HEK293 (cell line): ENCODE measurements at regions not wholly inside any gene's neighbourhood (a gene's known extent, or its start where the extent isn't known, plus 50 kb on each side); places are given as distances from the start of the nearest gene placed in this dataset.
"Not testable (repeated sequence)": the region's sequence is repeated elsewhere in the genome, so short reads cannot be mapped to it uniquely, and the experiment has no call there.

ENCODE experiments used
- CTCF ChIA-PET: fragments of 350-600 bp; formaldehyde crosslinking; extraction: SDS; loops from one replicate; lab custom pipeline; 2021; ENCODE audit warnings: antibody characterized with exemption; lab: Yijun Ruan, JAX
- POLR2A ChIA-PET: fragments of 300-600 bp; formaldehyde crosslinking; extraction: SDS; loops from one replicate; lab custom pipeline; 2020; ENCODE audit warnings: antibody characterized with exemption, inconsistent platforms; lab: Yijun Ruan, JAX
- H3K27ac ChIP-seq: fragments of 200-500 bp; sonication (Bioruptor generic); 2 replicates; pipeline ENCODE4 v1.5.1; 2014; ENCODE audit warnings: low read depth, low read length, control low read depth, inconsistent platforms; ENCODE audit errors: extremely low read depth
- H3K36me3 ChIP-seq, 2 experiments: fragments of 200-500 bp in 1 of 2; sonication (Bioruptor generic) in 1 of 2; 1 replicate in 1 of 2; 2 replicates in 1 of 2; pipeline ENCODE4 v1.5.1; 2014 to 2017; ENCODE audit warnings: inconsistent platforms in 2 of 2, low read length in 2 of 2; ENCODE audit not compliant: control insufficient read depth in 2 of 2, insufficient read depth in 1 of 2
- H3K4me1 ChIP-seq: fragments of 200-500 bp; sonication (Bioruptor generic); 2 replicates; pipeline ENCODE4 v1.5.1; 2014; ENCODE audit warnings: mild to moderate bottlenecking, low read length, inconsistent platforms; ENCODE audit not compliant: control insufficient read depth, insufficient read depth
- H3K4me3 ChIP-seq: 2 replicates; pipeline ENCODE4 v1.5.1; 2011; ENCODE audit warnings: low read depth, mild to moderate bottlenecking, control low read depth, low read length, moderate library complexity
- H3K9me3 ChIP-seq: fragments of 200-500 bp; sonication (Bioruptor generic); 2 replicates; pipeline ENCODE4 v1.5.1; 2014; ENCODE audit warnings: low read depth, low read length, inconsistent platforms; ENCODE audit not compliant: control insufficient read depth, insufficient read depth

- H3K4me3 ChIP-seq, CTCF ChIA-PET, POLR2A ChIA-PET, H3K27ac ChIP-seq, H3K4me1 ChIP-seq, H3K36me3 ChIP-seq, H3K9me3 ChIP-seq: not testable (repeated sequence)
These were observed 1988.2 kb downstream of the FOXD4L5 start for GRCh38 chr9:63296848-63297247.

- H3K36me3 ChIP-seq, H3K4me1 ChIP-seq, H3K4me3 ChIP-seq, H3K9me3 ChIP-seq, POLR2A ChIA-PET, CTCF ChIA-PET, H3K27ac ChIP-seq: not testable (repeated sequence)
These were observed 1988.6 kb downstream of the FOXD4L5 start for GRCh38 chr9:63296366-63296765.

- H3K4me1 ChIP-seq, CTCF ChIA-PET, H3K27ac ChIP-seq, H3K36me3 ChIP-seq, H3K9me3 ChIP-seq, H3K4me3 ChIP-seq, POLR2A ChIA-PET: not testable (repeated sequence)
These were observed 1995.0 kb downstream of the FOXD4L5 start for GRCh38 chr9:63289971-63290370.
